BLaER1 (cell line): ENCODE measurements at regions not wholly inside any gene's neighbourhood (a gene's known extent, or its start where the extent isn't known, plus 50 kb on each side); places are given as distances from the start of the nearest gene placed in this dataset.

Source experiments
- H3K27ac ChIP-seq: shearing (Covaris generic); formaldehyde crosslinking; 2 replicates; pipeline ENCODE4 v1.8.1; 2022
- H3K27me3 ChIP-seq: shearing (Covaris generic); formaldehyde crosslinking; 2 replicates; pipeline ENCODE4 v1.8.1; 2022
- H3K36me3 ChIP-seq: shearing (Covaris generic); formaldehyde crosslinking; 2 replicates; pipeline ENCODE4 v1.8.1; 2022
- H3K4me1 ChIP-seq: shearing (Covaris generic); formaldehyde crosslinking; 2 replicates; pipeline ENCODE4 v1.8.1; 2022
- H3K4me2 ChIP-seq: shearing (Covaris generic); formaldehyde crosslinking; 2 replicates; pipeline ENCODE4 v1.8.1; 2022
- H3K4me3 ChIP-seq: shearing (Covaris generic); formaldehyde crosslinking; 2 replicates; pipeline ENCODE4 v1.8.1; 2022
- H3K9ac ChIP-seq: shearing (Covaris generic); formaldehyde crosslinking; 2 replicates; pipeline ENCODE4 v1.8.1; 2022
- H3K9me3 ChIP-seq: shearing (Covaris generic); formaldehyde crosslinking; 2 replicates; pipeline ENCODE4 v1.8.1; 2022
- H4K20me1 ChIP-seq: shearing (Covaris generic); formaldehyde crosslinking; 2 replicates; pipeline ENCODE4 v1.8.1; 2022
- Cebpa-rat ChIP-seq: shearing (Covaris generic); IDR thresholded peaks from 2 replicates; pipeline ENCODE4 v1.8.1; 2022

DNA sequence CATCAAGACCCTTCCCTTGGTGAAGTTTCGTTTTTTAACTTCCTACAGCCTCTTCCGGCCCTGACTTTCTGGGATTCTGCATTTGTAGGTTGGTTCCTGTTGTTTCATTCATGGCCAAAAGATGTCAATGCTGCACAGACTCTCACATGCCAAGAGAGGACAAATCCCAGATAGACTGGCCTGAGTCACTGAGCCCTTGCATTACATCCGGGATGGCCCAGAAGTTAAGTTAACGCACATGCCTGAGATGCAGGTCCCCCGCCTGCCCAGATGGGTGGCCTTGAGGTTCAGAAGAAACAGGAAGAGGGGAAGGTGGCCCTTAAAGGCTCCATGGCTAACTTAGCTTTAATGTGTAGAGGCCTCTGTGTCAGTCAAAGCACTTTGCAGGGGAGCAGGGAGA is 51.6 kb upstream of the SRGAP3 start:
- Histone ChIP-seq H3K4me3 (no peak overlapping the region), H3K36me3 (no peaks in the 10 kb centered on the region), H3K27ac (no peak overlapping the region), H3K4me2 (no peak overlapping the region), H3K9me3 (no peaks in the 10 kb centered on the region), H3K27me3 (no peaks in the 10 kb centered on the region), H3K9ac (no peak overlapping the region), H4K20me1 (no peaks in the 10 kb centered on the region), H3K4me1 (peaks cover 4% of the 10 kb centered on the region; the same call in 1 of the 2 replicates)
- no peak for TF ChIP-seq Cebpa-rat

DNA sequence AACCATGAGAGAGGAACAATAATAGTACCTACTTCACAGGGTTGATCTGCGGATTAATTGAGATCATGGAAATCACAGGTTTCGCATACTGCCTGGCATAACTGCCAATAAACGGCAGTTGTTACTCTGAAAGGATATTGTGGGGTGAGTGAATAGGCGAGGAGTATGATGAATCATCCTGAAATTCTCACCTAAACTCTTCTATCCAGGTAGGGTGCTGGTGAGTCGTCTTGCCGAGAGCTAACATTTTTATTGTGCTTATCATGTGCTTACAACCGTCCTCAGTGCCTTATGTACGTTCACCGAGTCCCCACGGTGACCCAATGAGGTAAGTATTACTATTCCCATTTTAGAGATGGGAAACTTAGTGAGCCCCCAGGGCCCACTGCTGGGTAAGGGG is 52.4 kb upstream of the SRGAP3 start:
- Histone ChIP-seq H3K27ac (no peak overlapping the region), H3K9ac (no peak overlapping the region), H3K4me3 (no peak overlapping the region)

DNA sequence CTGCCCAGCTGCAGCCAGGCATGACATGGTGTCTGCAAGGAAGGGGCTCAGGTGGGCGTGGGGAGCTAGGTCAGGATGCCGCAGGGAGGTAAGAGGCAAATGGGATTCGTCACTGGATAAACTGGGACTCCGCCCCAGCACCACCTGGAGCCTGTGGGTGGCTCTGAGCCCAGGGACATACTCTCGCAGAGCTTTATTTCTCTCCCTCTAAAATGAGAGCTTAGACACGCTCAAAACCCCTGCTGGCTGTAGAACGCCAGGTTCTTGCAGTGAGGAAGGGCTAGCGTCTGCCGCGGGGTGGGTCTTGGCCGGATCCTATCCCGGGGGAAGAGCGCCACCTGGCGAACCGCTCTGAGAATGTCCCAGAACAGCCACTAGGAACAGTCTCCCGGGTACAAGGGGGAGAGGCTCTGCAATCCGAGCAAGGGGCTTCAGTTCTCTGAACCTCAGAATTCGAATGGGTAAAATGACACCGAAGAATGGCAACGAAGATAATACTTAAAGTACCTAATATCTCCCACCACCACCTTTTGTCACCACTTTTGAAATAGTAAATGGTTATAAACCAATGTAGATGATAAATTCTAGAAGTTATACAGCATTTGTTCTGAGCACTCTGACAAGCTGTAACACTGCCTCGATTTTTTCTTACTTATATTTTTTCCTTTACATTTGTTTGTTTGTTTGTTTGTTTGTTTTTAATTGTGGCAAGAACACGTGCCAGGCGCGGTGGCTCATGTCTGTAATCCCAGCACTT is 53.2 kb upstream of the SRGAP3 start:
- Histone ChIP-seq H3K27me3 (no peaks in the 10 kb centered on the region), H3K36me3 (no peaks in the 10 kb centered on the region), H3K9me3 (no peaks in the 10 kb centered on the region), H3K4me3 (no peak overlapping the region), H3K27ac (no peak overlapping the region), H3K4me2 (peak overlapping the region; percentile 20), H3K4me1 (peaks cover 4% of the 10 kb centered on the region; the same call in 1 of the 2 replicates), H3K9ac (no peak overlapping the region), H4K20me1 (no peaks in the 10 kb centered on the region)
- TF ChIP-seq Cebpa-rat: no peak

More for the DNA sequence above, 52.4 kb upstream of the SRGAP3 start:
- Histone ChIP-seq H3K9me3 (no peaks in the 10 kb centered on the region), H3K4me2 (no peak overlapping the region), H3K36me3 (no peaks in the 10 kb centered on the region), H3K27me3 (no peaks in the 10 kb centered on the region), H3K4me1 (peaks cover 4% of the 10 kb centered on the region; the same call in 1 of the 2 replicates), H4K20me1 (no peaks in the 10 kb centered on the region)
- TF ChIP-seq Cebpa-rat: no peak

DNA sequence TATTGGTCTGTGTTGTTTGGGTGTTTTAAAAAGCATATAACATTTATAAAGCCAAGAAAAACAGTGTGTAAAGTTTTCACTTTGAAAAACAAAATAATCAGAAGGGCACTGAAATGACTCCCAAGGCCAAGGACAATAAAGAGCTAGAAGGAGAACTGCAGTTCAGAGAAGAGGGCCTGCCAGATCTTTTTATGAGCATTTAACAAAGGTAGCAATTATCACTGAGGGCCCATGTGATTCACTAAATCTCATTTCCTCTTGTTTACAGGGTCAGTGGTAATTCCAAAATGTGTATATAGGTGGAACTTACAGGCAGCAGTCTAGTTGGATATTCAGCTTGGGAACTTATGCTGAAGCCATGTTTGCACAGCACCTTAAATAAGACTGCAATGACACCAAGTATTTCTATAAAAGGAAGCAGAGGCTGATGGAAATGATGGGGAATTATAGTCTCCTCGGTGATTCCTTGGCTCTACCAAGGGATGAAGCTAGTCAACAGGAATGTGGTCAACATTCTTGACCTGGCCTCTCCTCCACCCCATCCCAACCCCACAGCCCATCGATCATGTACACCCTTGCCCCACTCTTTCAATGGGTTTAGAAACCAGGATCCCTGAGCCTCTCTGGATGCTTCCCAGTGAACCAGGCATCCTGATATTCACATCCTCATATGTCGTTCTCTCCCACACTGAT is 54.4 kb upstream of the THUMPD3 start:
- Histone ChIP-seq H3K4me2 (no peak overlapping the region), H3K27ac (no peak overlapping the region), H3K9ac (no peak overlapping the region), H4K20me1 (no peaks in the 10 kb centered on the region), H3K9me3 (no peaks in the 10 kb centered on the region), H3K4me1 (peaks cover 7% of the 10 kb centered on the region; the same call in 1 of the 2 replicates), H3K27me3 (no peaks in the 10 kb centered on the region), H3K4me3 (no peak overlapping the region), H3K36me3 (no peaks in the 10 kb centered on the region)
- TF ChIP-seq Cebpa-rat: no peak

DNA sequence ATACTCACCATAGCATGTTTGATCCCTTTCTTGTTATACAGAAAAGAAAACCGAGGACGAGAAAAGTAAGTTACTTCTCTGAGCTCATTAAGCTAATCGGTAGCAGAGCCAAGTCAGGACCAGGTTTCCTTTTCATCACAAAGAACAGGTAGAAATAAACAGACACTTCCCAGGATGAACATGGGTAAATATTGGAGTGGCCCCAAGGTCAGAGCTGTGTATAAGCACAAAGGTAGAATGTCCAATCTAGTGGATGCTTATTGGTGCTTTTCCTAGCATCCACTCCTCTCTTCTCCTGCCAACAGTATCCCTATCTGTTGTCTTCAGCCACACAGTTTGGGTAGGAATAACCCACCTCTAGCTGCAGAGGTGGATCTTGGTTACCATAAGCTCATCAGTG is 52.8 kb upstream of the THUMPD3 start:
- Histone ChIP-seq H3K4me3 (no peak overlapping the region), H3K9ac (no peak overlapping the region), H3K4me2 (no peak overlapping the region), H3K27me3 (no peaks in the 10 kb centered on the region), H4K20me1 (no peaks in the 10 kb centered on the region), H3K36me3 (no peaks in the 10 kb centered on the region), H3K9me3 (no peaks in the 10 kb centered on the region), H3K4me1 (peaks cover 7% of the 10 kb centered on the region; the same call in 1 of the 2 replicates), H3K27ac (no peak overlapping the region)
- TF ChIP-seq Cebpa-rat: no peak

DNA sequence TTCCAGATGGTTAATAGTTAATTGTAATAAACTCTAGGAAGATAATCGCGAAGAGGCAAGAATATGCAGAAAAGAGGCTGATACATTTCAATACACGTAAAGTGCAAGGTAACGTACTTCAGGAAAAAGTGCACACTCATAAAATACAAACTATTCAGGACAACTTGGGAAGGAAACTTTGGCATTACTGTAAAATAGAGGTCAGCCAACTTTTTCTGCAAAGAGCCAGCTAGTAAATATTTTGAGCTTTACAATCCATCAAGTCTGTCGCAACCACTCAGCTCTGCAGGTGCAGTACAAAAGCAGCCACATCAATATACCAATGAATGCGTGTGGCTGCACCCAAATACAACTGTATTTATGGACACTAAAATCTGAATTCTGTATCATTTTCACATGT is 51.6 kb upstream of the THUMPD3 start:
- Histone ChIP-seq H3K9me3 (no peaks in the 10 kb centered on the region), H4K20me1 (no peaks in the 10 kb centered on the region), H3K4me2 (peak overlapping the region; percentile 14; the same call in 1 of the 2 replicates), H3K27ac (no peak overlapping the region), H3K36me3 (no peaks in the 10 kb centered on the region), H3K9ac (no peak overlapping the region), H3K4me1 (peaks cover 7% of the 10 kb centered on the region; the same call in 1 of the 2 replicates), H3K4me3 (no peak overlapping the region), H3K27me3 (no peaks in the 10 kb centered on the region)
- no peak for TF ChIP-seq Cebpa-rat
